Immature natural killer cell (primary cell): ENCODE measurements at regions not wholly inside any gene's neighbourhood (a gene's known extent, or its start where the extent isn't known, plus 50 kb on each side); places are given as distances from the start of the nearest gene placed in this dataset.
"Not testable (repeated sequence)": the region's sequence is repeated elsewhere in the genome, so short reads cannot be mapped to it uniquely, and the experiment has no call there.

Experiments
- DNase-seq, 3 donors: peaks; one replicate each; pipeline ENCODE4 v3.0.0; 2022; ENCODE audit warnings: mixed read lengths in 1 of 3
- H3K27ac Mint-ChIP-seq, 6 donors: one replicate each; pipeline ENCODE4 v1.8.0; 2020; ENCODE audit warnings: mixed read lengths in 6 of 6, mild to moderate bottlenecking in 5 of 6, inconsistent platforms in 4 of 6, moderate library complexity in 3 of 6
- H3K27me3 Mint-ChIP-seq, 3 donors: one replicate each; pipeline ENCODE4 v1.8.0; 2020 to 2021; ENCODE audit warnings: low read depth in 3 of 3, mild to moderate bottlenecking in 3 of 3, mixed read lengths in 3 of 3, moderate library complexity in 3 of 3, inconsistent platforms in 1 of 3
- H3K36me3 Mint-ChIP-seq, 3 donors: one replicate each; pipeline ENCODE4 v1.8.0; 2020; ENCODE audit warnings: mixed read lengths in 3 of 3, inconsistent platforms in 2 of 3, mild to moderate bottlenecking in 2 of 3
- H3K4me1 Mint-ChIP-seq, 2 donors: one replicate each; pipeline ENCODE4 v1.8.0; 2020; ENCODE audit warnings: inconsistent platforms in 2 of 2, mild to moderate bottlenecking in 2 of 2, mixed read lengths in 2 of 2, moderate library complexity in 1 of 2
- H3K4me3 Mint-ChIP-seq, 5 donors: one replicate each; pipeline ENCODE4 v1.8.0; 2020; ENCODE audit warnings: mild to moderate bottlenecking in 5 of 5, mixed read lengths in 5 of 5, inconsistent platforms in 3 of 5, moderate library complexity in 3 of 5
- H3K9me3 Mint-ChIP-seq, 6 donors: one replicate each; pipeline ENCODE4 v1.8.0; 2020; ENCODE audit warnings: mild to moderate bottlenecking in 6 of 6, mixed read lengths in 6 of 6, inconsistent platforms in 4 of 6, moderate library complexity in 3 of 6

- H3K36me3 Mint-ChIP-seq: no peaks in the 10 kb centered on the region
- H3K4me1 Mint-ChIP-seq: no peaks in the 10 kb centered on the region
- DNase-seq: no peak
- H3K27me3 Mint-ChIP-seq: peaks cover 0 to 2% (median 0%) of the 10 kb centered on the region in 3 donors
- peaks cover 3 to 35% (median 15%) of the 10 kb centered on the region in 6 donors for H3K9me3 Mint-ChIP-seq
- H3K4me3 Mint-ChIP-seq: no peak overlapping the region
- H3K27ac Mint-ChIP-seq: no peak overlapping the region
Measured at GRCh38 chr5:51802551-51803184, 419.4 kb downstream of the ISL1 start.

GRCh38 chr5:51806677-51807076 is 423.4 kb downstream of the ISL1 start:
- Mint-ChIP-seq H3K27me3 (peaks cover 0 to 2% (median 0%) of the 10 kb centered on the region in 3 donors), H3K4me3 (no peak overlapping the region), H3K9me3 (peaks cover 2 to 35% (median 15%) of the 10 kb centered on the region in 6 donors), H3K36me3 (no peaks in the 10 kb centered on the region), H3K27ac (no peak overlapping the region), H3K4me1 (no peaks in the 10 kb centered on the region)
- no peak for DNase-seq

- Mint-ChIP-seq H3K4me3 (no peak overlapping the region), H3K27ac (no peak overlapping the region), H3K36me3 (no peaks in the 10 kb centered on the region), H3K9me3 (peaks cover 4 to 34% (median 12%) of the 10 kb centered on the region in 6 donors), H3K4me1 (no peaks in the 10 kb centered on the region), H3K27me3 (no peaks in the 10 kb centered on the region)
- DNase-seq: no peak
Measured at GRCh38 chr5:51810592-51810991, 427.3 kb downstream of the ISL1 start.

GRCh38 chr5:51811883-51812471 is 428.7 kb downstream of the ISL1 start:
- Mint-ChIP-seq H3K27me3 (no peaks in the 10 kb centered on the region), H3K27ac (no peak overlapping the region)

GRCh38 chr5:51814817-51815216 is 431.6 kb downstream of the ISL1 start:
- H3K36me3 Mint-ChIP-seq, H3K27ac Mint-ChIP-seq, H3K4me1 Mint-ChIP-seq, H3K27me3 Mint-ChIP-seq, H3K4me3 Mint-ChIP-seq, DNase-seq: not testable (repeated sequence)
- H3K9me3 Mint-ChIP-seq: peaks cover 4 to 21% (median 11%) of the 10 kb centered on the region in 6 donors

More at GRCh38 chr5:51811883-51812471, 428.7 kb downstream of the ISL1 start:
- Mint-ChIP-seq H3K36me3 (no peaks in the 10 kb centered on the region), H3K4me3 (no peak overlapping the region), H3K9me3 (peaks cover 4 to 41% (median 13%) of the 10 kb centered on the region in 6 donors), H3K4me1 (no peaks in the 10 kb centered on the region)
- DNase-seq: no peak

- Mint-ChIP-seq H3K36me3 (peaks cover 0 to 9% (median 0%) of the 10 kb centered on the region in 3 donors), H3K27ac (no peak overlapping the region), H3K27me3 (no peaks in the 10 kb centered on the region), H3K4me3 (no peak overlapping the region), H3K9me3 (peaks cover 3 to 37% (median 14%) of the 10 kb centered on the region in 6 donors), H3K4me1 (no peaks in the 10 kb centered on the region)
- no peak for DNase-seq
Measured at GRCh38 chr5:51816427-51816826, 433.2 kb downstream of the ISL1 start.

GRCh38 chr5:51821697-51822096 is 438.4 kb downstream of the ISL1 start:
- H3K27ac Mint-ChIP-seq: no peak overlapping the region
- no peak for DNase-seq
- H3K9me3 Mint-ChIP-seq: peaks cover 4 to 24% (median 13%) of the 10 kb centered on the region in 6 donors
- peaks cover 0 to 9% (median 0%) of the 10 kb centered on the region in 3 donors for H3K36me3 Mint-ChIP-seq
- H3K4me1 Mint-ChIP-seq: no peaks in the 10 kb centered on the region
- H3K4me3 Mint-ChIP-seq: no peak overlapping the region
- H3K27me3 Mint-ChIP-seq: peaks cover 0 to under 1% (median 0%) of the 10 kb centered on the region in 3 donors

- Mint-ChIP-seq H3K27ac (no peak overlapping the region), H3K9me3 (peaks cover 0 to 33% (median 7%) of the 10 kb centered on the region in 6 donors), H3K27me3 (peaks cover 0 to 2% (median 0%) of the 10 kb centered on the region in 3 donors), H3K4me3 (no peak overlapping the region), H3K36me3 (no peaks in the 10 kb centered on the region), H3K4me1 (no peaks in the 10 kb centered on the region)
- DNase-seq: no peak
Measured at GRCh38 chr5:51829230-51829629, 446.0 kb downstream of the ISL1 start.

- H3K27ac Mint-ChIP-seq: no peak overlapping the region
- H3K9me3 Mint-ChIP-seq: peaks cover 0 to 30% (median 6%) of the 10 kb centered on the region in 6 donors
Measured at GRCh38 chr5:51829691-51830090, 446.4 kb downstream of the ISL1 start.

GRCh38 chr5:51832934-51833470 is 449.8 kb downstream of the ISL1 start:
- no peak for DNase-seq
- no peak overlapping the region for H3K4me3 Mint-ChIP-seq
- H3K9me3 Mint-ChIP-seq: peaks cover 4 to 28% (median 8%) of the 10 kb centered on the region in 6 donors
- H3K36me3 Mint-ChIP-seq: no peaks in the 10 kb centered on the region
- no peaks in the 10 kb centered on the region for H3K4me1 Mint-ChIP-seq
- H3K27me3 Mint-ChIP-seq: no peaks in the 10 kb centered on the region
- H3K27ac Mint-ChIP-seq: no peak overlapping the region

More at GRCh38 chr5:51829691-51830090, 446.4 kb downstream of the ISL1 start:
- H3K27me3 Mint-ChIP-seq: peaks cover 0 to 2% (median 0%) of the 10 kb centered on the region in 3 donors
- no peak overlapping the region for H3K4me3 Mint-ChIP-seq
- no peak for DNase-seq
- no peaks in the 10 kb centered on the region for H3K36me3 Mint-ChIP-seq
- H3K4me1 Mint-ChIP-seq: no peaks in the 10 kb centered on the region

GRCh38 chr5:51838459-51838858 is 455.2 kb downstream of the ISL1 start:
- peaks cover 0 to 3% (median 0%) of the 10 kb centered on the region in 3 donors for H3K36me3 Mint-ChIP-seq
- no peaks in the 10 kb centered on the region for H3K27me3 Mint-ChIP-seq
- H3K4me1 Mint-ChIP-seq: no peaks in the 10 kb centered on the region
- H3K27ac Mint-ChIP-seq: no peak overlapping the region
- no peak for DNase-seq
- no peak overlapping the region for H3K4me3 Mint-ChIP-seq
- H3K9me3 Mint-ChIP-seq: peaks cover 0 to 22% (median 12%) of the 10 kb centered on the region in 6 donors

GRCh38 chr5:51843893-51844292 is 460.6 kb downstream of the ISL1 start:
- Mint-ChIP-seq H3K27me3 (no peaks in the 10 kb centered on the region), H3K4me1 (no peaks in the 10 kb centered on the region), H3K27ac (no peak overlapping the region), H3K9me3 (peaks cover 8 to 43% (median 17%) of the 10 kb centered on the region in 6 donors), H3K4me3 (no peak overlapping the region), H3K36me3 (peaks cover 0 to 3% (median 3%) of the 10 kb centered on the region in 3 donors)
- DNase-seq: no peak

- Mint-ChIP-seq H3K9me3 (peaks cover 7 to 38% (median 17%) of the 10 kb centered on the region in 6 donors), H3K27ac (no peak overlapping the region), H3K4me3 (no peak overlapping the region), H3K4me1 (no peaks in the 10 kb centered on the region), H3K36me3 (peaks cover 0 to 3% (median 3%) of the 10 kb centered on the region in 3 donors), H3K27me3 (no peaks in the 10 kb centered on the region)
- DNase-seq: no peak
Measured at GRCh38 chr5:51846015-51846414, 462.8 kb downstream of the ISL1 start.

GRCh38 chr5:51859624-51860023 is 476.4 kb downstream of the ISL1 start:
- no peaks in the 10 kb centered on the region for H3K4me1 Mint-ChIP-seq
- H3K27me3 Mint-ChIP-seq: peaks cover 0 to 5% (median 0%) of the 10 kb centered on the region in 3 donors
- H3K4me3 Mint-ChIP-seq: no peak overlapping the region
- no peak for DNase-seq
- peaks cover 0 to 31% (median 15%) of the 10 kb centered on the region in 6 donors for H3K9me3 Mint-ChIP-seq
- H3K36me3 Mint-ChIP-seq: no peaks in the 10 kb centered on the region
- no peak overlapping the region for H3K27ac Mint-ChIP-seq
